H1 (cell line): ENCODE measurements at regions not wholly inside any gene's neighbourhood (a gene's known extent, or its start where the extent isn't known, plus 50 kb on each side); places are given as distances from the start of the nearest gene placed in this dataset.

Experiments used
- ASH2L ChIP-seq: fragments of 200-600, 300-600 bp; sonication (generic); IDR thresholded peaks from one replicate; pipeline ENCODE4 v1.7.1; 2017; ENCODE audit warnings: low read length
- MAFK ChIP-seq: IDR thresholded peaks from 2 replicates; pipeline ENCODE4 v1.6.1; 2012; ENCODE audit warnings: low read depth, mild to moderate bottlenecking, improper control_type of control experiment, low read length
- TF ChIP-seq, protein P1 (sequence below): fragments of 300-600 bp; sonication (generic); IDR thresholded peaks from 2 replicates; pipeline ENCODE4 v1.7.1; 2012; ENCODE audit warnings: low read length, moderate library complexity, mild to moderate bottlenecking, inconsistent platforms; ENCODE audit not compliant: insufficient replicate concordance

DNA sequence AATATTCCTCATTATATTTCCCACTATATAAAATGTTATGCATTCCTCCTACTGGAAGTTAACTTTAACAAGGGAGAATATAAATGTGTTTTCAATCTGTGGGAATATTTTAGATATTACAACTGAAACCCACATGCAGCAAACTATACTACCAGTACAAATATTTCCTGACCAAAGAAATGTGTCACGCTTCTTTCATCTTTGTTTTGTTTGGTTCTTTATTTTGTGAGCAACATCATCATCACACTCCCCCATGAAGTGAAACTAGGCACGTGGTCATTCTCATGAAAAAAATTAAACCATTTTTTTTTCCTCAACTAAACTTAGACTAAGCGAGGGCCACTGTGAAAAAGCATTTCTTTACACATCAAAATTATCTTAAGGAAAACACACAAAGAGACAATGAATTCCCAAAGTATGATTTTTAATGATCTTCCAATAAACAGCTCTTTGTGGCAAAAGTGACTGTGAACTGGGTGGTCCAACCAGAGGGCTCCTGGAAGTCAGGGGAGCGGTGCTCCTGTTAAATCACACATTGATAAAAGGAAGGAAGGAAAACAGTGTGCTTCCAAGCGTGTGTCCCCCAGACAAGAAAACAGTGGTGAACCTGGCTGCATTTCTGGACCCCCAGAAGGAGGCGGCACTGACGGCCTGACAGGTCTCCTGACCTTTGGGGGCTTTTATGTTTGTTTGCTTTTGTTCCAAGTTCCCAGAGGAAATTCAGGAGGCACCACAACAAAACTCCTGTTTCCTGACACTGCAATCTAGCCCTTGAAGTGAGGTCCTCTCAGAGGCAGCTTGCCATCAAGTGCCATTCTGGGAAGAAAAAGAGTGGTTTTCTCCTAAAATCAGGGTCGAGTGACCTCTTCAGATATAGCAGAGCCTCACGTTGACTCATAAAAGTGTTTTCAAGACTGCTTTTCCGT, 166.8 kb upstream of the FOXQ1 start (continued):
- TF ChIP-seq, protein P1, sequence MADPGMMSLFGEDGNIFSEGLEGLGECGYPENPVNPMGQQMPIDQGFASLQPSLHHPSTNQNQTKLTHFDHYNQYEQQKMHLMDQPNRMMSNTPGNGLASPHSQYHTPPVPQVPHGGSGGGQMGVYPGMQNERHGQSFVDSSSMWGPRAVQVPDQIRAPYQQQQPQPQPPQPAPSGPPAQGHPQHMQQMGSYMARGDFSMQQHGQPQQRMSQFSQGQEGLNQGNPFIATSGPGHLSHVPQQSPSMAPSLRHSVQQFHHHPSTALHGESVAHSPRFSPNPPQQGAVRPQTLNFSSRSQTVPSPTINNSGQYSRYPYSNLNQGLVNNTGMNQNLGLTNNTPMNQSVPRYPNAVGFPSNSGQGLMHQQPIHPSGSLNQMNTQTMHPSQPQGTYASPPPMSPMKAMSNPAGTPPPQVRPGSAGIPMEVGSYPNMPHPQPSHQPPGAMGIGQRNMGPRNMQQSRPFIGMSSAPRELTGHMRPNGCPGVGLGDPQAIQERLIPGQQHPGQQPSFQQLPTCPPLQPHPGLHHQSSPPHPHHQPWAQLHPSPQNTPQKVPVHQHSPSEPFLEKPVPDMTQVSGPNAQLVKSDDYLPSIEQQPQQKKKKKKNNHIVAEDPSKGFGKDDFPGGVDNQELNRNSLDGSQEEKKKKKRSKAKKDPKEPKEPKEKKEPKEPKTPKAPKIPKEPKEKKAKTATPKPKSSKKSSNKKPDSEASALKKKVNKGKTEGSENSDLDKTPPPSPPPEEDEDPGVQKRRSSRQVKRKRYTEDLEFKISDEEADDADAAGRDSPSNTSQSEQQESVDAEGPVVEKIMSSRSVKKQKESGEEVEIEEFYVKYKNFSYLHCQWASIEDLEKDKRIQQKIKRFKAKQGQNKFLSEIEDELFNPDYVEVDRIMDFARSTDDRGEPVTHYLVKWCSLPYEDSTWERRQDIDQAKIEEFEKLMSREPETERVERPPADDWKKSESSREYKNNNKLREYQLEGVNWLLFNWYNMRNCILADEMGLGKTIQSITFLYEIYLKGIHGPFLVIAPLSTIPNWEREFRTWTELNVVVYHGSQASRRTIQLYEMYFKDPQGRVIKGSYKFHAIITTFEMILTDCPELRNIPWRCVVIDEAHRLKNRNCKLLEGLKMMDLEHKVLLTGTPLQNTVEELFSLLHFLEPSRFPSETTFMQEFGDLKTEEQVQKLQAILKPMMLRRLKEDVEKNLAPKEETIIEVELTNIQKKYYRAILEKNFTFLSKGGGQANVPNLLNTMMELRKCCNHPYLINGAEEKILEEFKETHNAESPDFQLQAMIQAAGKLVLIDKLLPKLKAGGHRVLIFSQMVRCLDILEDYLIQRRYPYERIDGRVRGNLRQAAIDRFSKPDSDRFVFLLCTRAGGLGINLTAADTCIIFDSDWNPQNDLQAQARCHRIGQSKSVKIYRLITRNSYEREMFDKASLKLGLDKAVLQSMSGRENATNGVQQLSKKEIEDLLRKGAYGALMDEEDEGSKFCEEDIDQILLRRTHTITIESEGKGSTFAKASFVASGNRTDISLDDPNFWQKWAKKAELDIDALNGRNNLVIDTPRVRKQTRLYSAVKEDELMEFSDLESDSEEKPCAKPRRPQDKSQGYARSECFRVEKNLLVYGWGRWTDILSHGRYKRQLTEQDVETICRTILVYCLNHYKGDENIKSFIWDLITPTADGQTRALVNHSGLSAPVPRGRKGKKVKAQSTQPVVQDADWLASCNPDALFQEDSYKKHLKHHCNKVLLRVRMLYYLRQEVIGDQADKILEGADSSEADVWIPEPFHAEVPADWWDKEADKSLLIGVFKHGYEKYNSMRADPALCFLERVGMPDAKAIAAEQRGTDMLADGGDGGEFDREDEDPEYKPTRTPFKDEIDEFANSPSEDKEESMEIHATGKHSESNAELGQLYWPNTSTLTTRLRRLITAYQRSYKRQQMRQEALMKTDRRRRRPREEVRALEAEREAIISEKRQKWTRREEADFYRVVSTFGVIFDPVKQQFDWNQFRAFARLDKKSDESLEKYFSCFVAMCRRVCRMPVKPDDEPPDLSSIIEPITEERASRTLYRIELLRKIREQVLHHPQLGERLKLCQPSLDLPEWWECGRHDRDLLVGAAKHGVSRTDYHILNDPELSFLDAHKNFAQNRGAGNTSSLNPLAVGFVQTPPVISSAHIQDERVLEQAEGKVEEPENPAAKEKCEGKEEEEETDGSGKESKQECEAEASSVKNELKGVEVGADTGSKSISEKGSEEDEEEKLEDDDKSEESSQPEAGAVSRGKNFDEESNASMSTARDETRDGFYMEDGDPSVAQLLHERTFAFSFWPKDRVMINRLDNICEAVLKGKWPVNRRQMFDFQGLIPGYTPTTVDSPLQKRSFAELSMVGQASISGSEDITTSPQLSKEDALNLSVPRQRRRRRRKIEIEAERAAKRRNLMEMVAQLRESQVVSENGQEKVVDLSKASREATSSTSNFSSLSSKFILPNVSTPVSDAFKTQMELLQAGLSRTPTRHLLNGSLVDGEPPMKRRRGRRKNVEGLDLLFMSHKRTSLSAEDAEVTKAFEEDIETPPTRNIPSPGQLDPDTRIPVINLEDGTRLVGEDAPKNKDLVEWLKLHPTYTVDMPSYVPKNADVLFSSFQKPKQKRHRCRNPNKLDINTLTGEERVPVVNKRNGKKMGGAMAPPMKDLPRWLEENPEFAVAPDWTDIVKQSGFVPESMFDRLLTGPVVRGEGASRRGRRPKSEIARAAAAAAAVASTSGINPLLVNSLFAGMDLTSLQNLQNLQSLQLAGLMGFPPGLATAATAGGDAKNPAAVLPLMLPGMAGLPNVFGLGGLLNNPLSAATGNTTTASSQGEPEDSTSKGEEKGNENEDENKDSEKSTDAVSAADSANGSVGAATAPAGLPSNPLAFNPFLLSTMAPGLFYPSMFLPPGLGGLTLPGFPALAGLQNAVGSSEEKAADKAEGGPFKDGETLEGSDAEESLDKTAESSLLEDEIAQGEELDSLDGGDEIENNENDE: no peak
- TF ChIP-seq ASH2L: no peak
- TF ChIP-seq MAFK: no peak
- TF ChIP-seq, all 59 proteins: peak for 0
